SU-DHL-6 (cell line): ENCODE measurements at regions not wholly inside any gene's neighbourhood (a gene's known extent, or its start where the extent isn't known, plus 50 kb on each side); places are given as distances from the start of the nearest gene placed in this dataset.

ENCODE experiments used
- CTCF ChIP-seq: fragments of 200-600 bp; sonication (generic); IDR thresholded peaks from one replicate; pipeline ENCODE4 v1.5.1; 2017; ENCODE audit warnings: antibody characterized with exemption, mild to moderate bottlenecking, low read length, moderate library complexity; ENCODE audit not compliant: insufficient read depth, poor library complexity, severe bottlenecking
- EZH2phosphoT487 ChIP-seq: fragments of 200-600 bp; sonication (generic), shearing (Covaris generic); conservative IDR thresholded peaks from 2 replicates; pipeline ENCODE4 v1.6.1; 2018; ENCODE audit warnings: mild to moderate bottlenecking, antibody characterized with exemption, low read length, moderate library complexity, mixed read lengths

- TF ChIP-seq CTCF, result no peak
- TF ChIP-seq EZH2phosphoT487, result no peak
Measured at GRCh38 chr13:80828759-80829158, 487.8 kb upstream of the SPRY2 start.
